WTC11 (cell line): ENCODE measurements at regions not wholly inside any gene's neighbourhood (a gene's known extent, or its start where the extent isn't known, plus 50 kb on each side); places are given as distances from the start of the nearest gene placed in this dataset.

Experiments used
- ATAC-seq: fragments of 200-7000 bp; cut with Tn5 transposase; 2 replicates; pipeline ENCODE4 v1.10.0; 2021; ENCODE audit warnings: mild to moderate bottlenecking, moderate library complexity
- CTCF ChIA-PET: fragments of 300-600 bp; sonication (Branson Sonifier 250); formaldehyde crosslinking; loops from one replicate; lab custom pipeline; 2021; ENCODE audit warnings: antibody characterized with exemption; lab: Charles Lee
- POLR2A ChIA-PET: fragments of 350-600 bp; sonication (Branson Sonifier 250); formaldehyde crosslinking; loops from one replicate; lab custom pipeline; 2021; ENCODE audit warnings: antibody characterized with exemption; lab: Charles Lee
- DNase-seq: peaks from one replicate; pipeline ENCODE4 v3.0.0; 2021; ENCODE audit warnings: low spot score
- H3K27ac Mint-ChIP-seq: 2 replicates; pipeline ENCODE4 v1.8.0; 2021; ENCODE audit warnings: mixed read lengths
- H3K27me3 Mint-ChIP-seq: 2 replicates; pipeline ENCODE4 v1.8.0; 2021; ENCODE audit warnings: low read depth, mild to moderate bottlenecking, moderate library complexity, mixed read lengths
- H3K36me3 Mint-ChIP-seq: 2 replicates; pipeline ENCODE4 v1.8.0; 2021; ENCODE audit warnings: mixed read lengths
- H3K4me1 Mint-ChIP-seq: 2 replicates; pipeline ENCODE4 v1.8.0; 2022; ENCODE audit warnings: mixed read lengths
- H3K4me3 Mint-ChIP-seq: 2 replicates; pipeline ENCODE4 v1.8.0; 2021; ENCODE audit warnings: mild to moderate bottlenecking, moderate library complexity, mixed read lengths
- H3K9me3 Mint-ChIP-seq: 2 replicates; pipeline ENCODE4 v1.8.0; 2021; ENCODE audit warnings: mixed read lengths
- CREB1 ChIP-seq: sonication (generic); formaldehyde crosslinking; IDR thresholded peaks from 2 replicates; pipeline ENCODE4 v1.8.0; 2023; ENCODE audit warnings: mild to moderate bottlenecking, missing genetic modification reagents
- CREM ChIP-seq: sonication (generic); formaldehyde crosslinking; IDR thresholded peaks from 2 replicates; pipeline ENCODE4 v1.8.1; 2022; ENCODE audit warnings: mild to moderate bottlenecking, missing genetic modification reagents, moderate library complexity
- ESRRA ChIP-seq: sonication (generic); formaldehyde crosslinking; IDR thresholded peaks from 2 replicates; pipeline ENCODE4 v1.8.1; 2022; ENCODE audit warnings: mild to moderate bottlenecking, missing genetic modification reagents, borderline replicate concordance
- JAZF1 ChIP-seq: fragments of 250-450 bp; sonication (Bioruptor Pico); IDR thresholded peaks from 2 replicates; pipeline ENCODE4 v1.9.0; 2021; ENCODE audit warnings: moderate library complexity, mild to moderate bottlenecking, inconsistent platforms
- MYBL2 ChIP-seq: sonication (generic); formaldehyde crosslinking; IDR thresholded peaks from 2 replicates; pipeline ENCODE4 v1.8.1; 2023; ENCODE audit warnings: mild to moderate bottlenecking, moderate library complexity, missing genetic modification reagents
- RORB ChIP-seq: fragments of 250-450 bp; sonication (Bioruptor Pico); IDR thresholded peaks from 2 replicates; pipeline ENCODE4 v1.9.0; 2021; ENCODE audit warnings: mild to moderate bottlenecking
- TEAD4 ChIP-seq: sonication (generic); formaldehyde crosslinking; IDR thresholded peaks from 2 replicates; pipeline ENCODE4 v1.8.0; 2022; ENCODE audit warnings: mild to moderate bottlenecking, missing genetic modification reagents
- TP53 ChIP-seq: sonication (generic); formaldehyde crosslinking; IDR thresholded peaks from 2 replicates; pipeline ENCODE4 v1.8.1; 2023; ENCODE audit warnings: mild to moderate bottlenecking, missing genetic modification reagents
- ZNF121 ChIP-seq: sonication (generic); formaldehyde crosslinking; IDR thresholded peaks from 2 replicates; pipeline ENCODE4 v1.8.0; 2023; ENCODE audit warnings: missing genetic modification reagents
- TF ChIP-seq, protein P1 (sequence below): fragments of 250-450 bp; sonication (Bioruptor Pico); IDR thresholded peaks from 2 replicates; pipeline ENCODE4 v1.9.0; 2021; ENCODE audit warnings: mild to moderate bottlenecking, borderline replicate concordance
- TF ChIP-seq, protein P2 (sequence below): sonication (generic); formaldehyde crosslinking; IDR thresholded peaks from 2 replicates; pipeline ENCODE4 v1.8.1; 2022; ENCODE audit warnings: low read depth, missing genetic modification reagents, borderline replicate concordance
- TF ChIP-seq, protein P3 (sequence below): fragments of 250-450 bp; sonication (Bioruptor Pico); IDR thresholded peaks from 2 replicates; pipeline ENCODE4 v1.9.0; 2021; ENCODE audit warnings: mild to moderate bottlenecking
- TF ChIP-seq, protein P4 (sequence below): fragments of 250-450 bp; sonication (Bioruptor Pico); IDR thresholded peaks from 2 replicates; pipeline ENCODE4 v2.1.2; 2022; ENCODE audit warnings: mild to moderate bottlenecking, moderate library complexity
- TF ChIP-seq, protein P5 (sequence below): sonication (generic); formaldehyde crosslinking; IDR thresholded peaks from 2 replicates; pipeline ENCODE4 v1.8.0; 2022; ENCODE audit warnings: mild to moderate bottlenecking, missing genetic modification reagents
- TF ChIP-seq, protein P6 (sequence below): fragments of 250-450 bp; sonication (Bioruptor Pico); IDR thresholded peaks from 2 replicates; pipeline ENCODE4 v1.9.0; 2021; ENCODE audit warnings: moderate library complexity, mild to moderate bottlenecking, inconsistent platforms, borderline replicate concordance
- TF ChIP-seq, protein P7 (sequence below): sonication (generic); formaldehyde crosslinking; conservative IDR thresholded peaks from 2 replicates; pipeline ENCODE4 v1.8.1; 2022; ENCODE audit warnings: mild to moderate bottlenecking, missing genetic modification reagents

DNA sequence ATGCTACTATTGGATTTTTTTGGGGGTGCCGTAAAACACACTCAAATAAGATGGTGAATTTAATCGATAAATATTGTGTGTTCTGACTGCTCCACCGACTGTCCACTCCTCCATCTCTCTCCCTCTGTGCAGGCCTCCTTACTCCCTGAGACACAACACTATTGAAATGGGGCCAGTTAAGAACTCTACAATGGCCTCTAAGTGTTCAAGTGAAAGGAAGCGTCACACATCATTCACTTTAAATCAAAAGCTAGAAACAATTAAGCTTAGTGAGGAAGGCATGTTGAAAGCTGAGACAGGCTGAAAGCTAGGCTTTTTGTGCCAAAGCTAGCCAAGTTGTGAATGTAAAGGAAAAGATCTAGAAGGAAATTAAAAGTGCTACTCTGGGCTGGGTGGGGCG lies 156.7 kb downstream of the CTTN start (continued):
- TF ChIP-seq, protein P1, sequence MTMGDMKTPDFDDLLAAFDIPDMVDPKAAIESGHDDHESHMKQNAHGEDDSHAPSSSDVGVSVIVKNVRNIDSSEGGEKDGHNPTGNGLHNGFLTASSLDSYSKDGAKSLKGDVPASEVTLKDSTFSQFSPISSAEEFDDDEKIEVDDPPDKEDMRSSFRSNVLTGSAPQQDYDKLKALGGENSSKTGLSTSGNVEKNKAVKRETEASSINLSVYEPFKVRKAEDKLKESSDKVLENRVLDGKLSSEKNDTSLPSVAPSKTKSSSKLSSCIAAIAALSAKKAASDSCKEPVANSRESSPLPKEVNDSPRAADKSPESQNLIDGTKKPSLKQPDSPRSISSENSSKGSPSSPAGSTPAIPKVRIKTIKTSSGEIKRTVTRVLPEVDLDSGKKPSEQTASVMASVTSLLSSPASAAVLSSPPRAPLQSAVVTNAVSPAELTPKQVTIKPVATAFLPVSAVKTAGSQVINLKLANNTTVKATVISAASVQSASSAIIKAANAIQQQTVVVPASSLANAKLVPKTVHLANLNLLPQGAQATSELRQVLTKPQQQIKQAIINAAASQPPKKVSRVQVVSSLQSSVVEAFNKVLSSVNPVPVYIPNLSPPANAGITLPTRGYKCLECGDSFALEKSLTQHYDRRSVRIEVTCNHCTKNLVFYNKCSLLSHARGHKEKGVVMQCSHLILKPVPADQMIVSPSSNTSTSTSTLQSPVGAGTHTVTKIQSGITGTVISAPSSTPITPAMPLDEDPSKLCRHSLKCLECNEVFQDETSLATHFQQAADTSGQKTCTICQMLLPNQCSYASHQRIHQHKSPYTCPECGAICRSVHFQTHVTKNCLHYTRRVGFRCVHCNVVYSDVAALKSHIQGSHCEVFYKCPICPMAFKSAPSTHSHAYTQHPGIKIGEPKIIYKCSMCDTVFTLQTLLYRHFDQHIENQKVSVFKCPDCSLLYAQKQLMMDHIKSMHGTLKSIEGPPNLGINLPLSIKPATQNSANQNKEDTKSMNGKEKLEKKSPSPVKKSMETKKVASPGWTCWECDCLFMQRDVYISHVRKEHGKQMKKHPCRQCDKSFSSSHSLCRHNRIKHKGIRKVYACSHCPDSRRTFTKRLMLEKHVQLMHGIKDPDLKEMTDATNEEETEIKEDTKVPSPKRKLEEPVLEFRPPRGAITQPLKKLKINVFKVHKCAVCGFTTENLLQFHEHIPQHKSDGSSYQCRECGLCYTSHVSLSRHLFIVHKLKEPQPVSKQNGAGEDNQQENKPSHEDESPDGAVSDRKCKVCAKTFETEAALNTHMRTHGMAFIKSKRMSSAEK (CRISPR knock-in tag): no peak
- TF ChIP-seq TP53 (CRISPR knock-in tag): no peak
- TF ChIP-seq, protein P2, sequence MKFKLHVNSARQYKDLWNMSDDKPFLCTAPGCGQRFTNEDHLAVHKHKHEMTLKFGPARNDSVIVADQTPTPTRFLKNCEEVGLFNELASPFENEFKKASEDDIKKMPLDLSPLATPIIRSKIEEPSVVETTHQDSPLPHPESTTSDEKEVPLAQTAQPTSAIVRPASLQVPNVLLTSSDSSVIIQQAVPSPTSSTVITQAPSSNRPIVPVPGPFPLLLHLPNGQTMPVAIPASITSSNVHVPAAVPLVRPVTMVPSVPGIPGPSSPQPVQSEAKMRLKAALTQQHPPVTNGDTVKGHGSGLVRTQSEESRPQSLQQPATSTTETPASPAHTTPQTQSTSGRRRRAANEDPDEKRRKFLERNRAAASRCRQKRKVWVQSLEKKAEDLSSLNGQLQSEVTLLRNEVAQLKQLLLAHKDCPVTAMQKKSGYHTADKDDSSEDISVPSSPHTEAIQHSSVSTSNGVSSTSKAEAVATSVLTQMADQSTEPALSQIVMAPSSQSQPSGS (CRISPR knock-in tag): no peak
- TF ChIP-seq, protein P3, sequence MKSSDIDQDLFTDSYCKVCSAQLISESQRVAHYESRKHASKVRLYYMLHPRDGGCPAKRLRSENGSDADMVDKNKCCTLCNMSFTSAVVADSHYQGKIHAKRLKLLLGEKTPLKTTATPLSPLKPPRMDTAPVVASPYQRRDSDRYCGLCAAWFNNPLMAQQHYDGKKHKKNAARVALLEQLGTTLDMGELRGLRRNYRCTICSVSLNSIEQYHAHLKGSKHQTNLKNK (CRISPR knock-in tag): no peak
- TF ChIP-seq TEAD4 (CRISPR knock-in tag): no peak
- TF ChIP-seq, protein P4, sequence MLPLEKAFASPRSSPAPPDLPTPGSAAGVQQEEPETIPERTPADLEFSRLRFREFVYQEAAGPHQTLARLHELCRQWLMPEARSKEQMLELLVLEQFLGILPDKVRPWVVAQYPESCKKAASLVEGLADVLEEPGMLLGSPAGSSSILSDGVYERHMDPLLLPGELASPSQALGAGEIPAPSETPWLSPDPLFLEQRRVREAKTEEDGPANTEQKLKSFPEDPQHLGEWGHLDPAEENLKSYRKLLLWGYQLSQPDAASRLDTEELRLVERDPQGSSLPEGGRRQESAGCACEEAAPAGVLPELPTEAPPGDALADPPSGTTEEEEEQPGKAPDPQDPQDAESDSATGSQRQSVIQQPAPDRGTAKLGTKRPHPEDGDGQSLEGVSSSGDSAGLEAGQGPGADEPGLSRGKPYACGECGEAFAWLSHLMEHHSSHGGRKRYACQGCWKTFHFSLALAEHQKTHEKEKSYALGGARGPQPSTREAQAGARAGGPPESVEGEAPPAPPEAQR (CRISPR knock-in tag): no peak
- no peak for TF ChIP-seq ESRRA (CRISPR knock-in tag)
- no peak for TF ChIP-seq RORB (CRISPR knock-in tag)
- no peak for TF ChIP-seq MYBL2
- no peak for TF ChIP-seq CREM
- TF ChIP-seq CREB1 (CRISPR knock-in tag): no peak
- TF ChIP-seq, protein P5, sequence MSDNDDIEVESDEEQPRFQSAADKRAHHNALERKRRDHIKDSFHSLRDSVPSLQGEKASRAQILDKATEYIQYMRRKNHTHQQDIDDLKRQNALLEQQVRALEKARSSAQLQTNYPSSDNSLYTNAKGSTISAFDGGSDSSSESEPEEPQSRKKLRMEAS (CRISPR knock-in tag): no peak
- no peak for TF ChIP-seq JAZF1 (CRISPR knock-in tag)
- TF ChIP-seq, all 79 proteins: peak for 0

DNA sequence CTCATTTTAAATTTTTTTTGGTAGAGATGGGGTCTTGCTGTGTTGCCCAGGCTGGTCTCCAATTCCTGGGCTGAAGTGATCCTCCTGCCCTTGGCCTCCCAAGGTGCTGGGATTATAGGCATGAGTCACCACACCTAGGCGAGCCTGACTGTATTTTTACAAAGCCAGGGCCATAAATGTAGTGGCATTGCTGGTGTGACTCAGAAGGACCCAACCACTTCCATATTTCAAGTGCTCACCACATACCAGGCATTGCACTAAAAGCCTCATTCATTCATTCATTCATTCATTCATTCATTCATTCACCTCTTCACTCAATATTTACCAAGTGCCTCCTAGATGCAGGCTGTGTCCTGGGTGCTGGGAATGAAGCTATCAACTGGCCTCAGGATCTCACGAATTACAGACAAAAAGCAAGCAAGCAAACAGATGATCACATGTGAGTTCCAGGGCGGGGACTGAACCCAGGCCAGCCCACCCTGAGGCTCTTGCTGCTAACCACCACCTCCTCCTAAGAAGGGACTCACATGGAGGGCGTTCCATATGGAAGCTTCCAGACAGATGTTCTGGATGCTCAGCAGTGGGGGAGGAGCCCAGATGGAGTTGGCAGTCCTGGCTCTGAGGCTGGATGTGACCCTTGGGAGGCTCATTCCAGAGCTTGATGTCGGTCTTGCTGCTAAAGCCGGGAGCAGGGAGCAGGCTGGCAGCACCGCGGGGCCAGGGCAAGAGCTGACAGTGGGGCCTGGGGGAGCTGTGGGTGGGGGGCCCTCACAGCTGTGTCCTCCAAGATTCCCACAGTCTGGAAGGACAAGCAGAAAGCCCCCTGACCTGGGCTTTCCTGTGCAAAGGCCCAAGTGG lies 158.8 kb downstream of the CTTN start:
- ATAC-seq (no peak), DNase-seq (no peak)
- CTCF ChIA-PET: interaction anchor here (0.7 kb wide), 1 partner anchor 31 kb away, joined by 3 read pairs; no protein-coding TSS in a partner anchor
- POLR2A ChIA-PET: no interaction called here
- Mint-ChIP-seq H3K4me1 (peaks cover 8% of the 10 kb centered on the region), H3K9me3 (no peaks in the 10 kb centered on the region), H3K27me3 (no peaks in the 10 kb centered on the region), H3K27ac (no peak overlapping the region), H3K36me3 (no peaks in the 10 kb centered on the region)
- TF ChIP-seq ZNF121: peak; percentile 90
- TF ChIP-seq, protein P6, sequence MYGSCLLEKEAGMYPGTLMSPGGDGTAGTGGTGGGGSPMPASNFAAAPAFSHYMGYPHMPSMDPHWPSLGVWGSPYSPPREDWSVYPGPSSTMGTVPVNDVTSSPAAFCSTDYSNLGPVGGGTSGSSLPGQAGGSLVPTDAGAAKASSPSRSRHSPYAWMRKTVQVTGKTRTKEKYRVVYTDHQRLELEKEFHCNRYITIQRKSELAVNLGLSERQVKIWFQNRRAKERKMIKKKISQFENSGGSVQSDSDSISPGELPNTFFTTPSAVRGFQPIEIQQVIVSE: no peak
- TF ChIP-seq, protein P7, sequence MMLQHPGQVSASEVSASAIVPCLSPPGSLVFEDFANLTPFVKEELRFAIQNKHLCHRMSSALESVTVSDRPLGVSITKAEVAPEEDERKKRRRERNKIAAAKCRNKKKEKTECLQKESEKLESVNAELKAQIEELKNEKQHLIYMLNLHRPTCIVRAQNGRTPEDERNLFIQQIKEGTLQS (CRISPR knock-in tag): no peak
- TF ChIP-seq, all 79 proteins: peak for 1
- H3K4me3 Mint-ChIP-seq: no peak overlapping the region
